UCSD-AML1 (cell line): ENCODE measurements at regions not wholly inside any gene's neighbourhood (a gene's known extent, or its start where the extent isn't known, plus 50 kb on each side); places are given as distances from the start of the nearest gene placed in this dataset.
A peak's percentile ranks its signal among the peaks of the same experiment; 100 is the strongest.
"Not testable (repeated sequence)": the region's sequence is repeated elsewhere in the genome, so short reads cannot be mapped to it uniquely, and the experiment has no call there.

Experiments used
- DNase-seq: peaks from one replicate; lab custom pipeline; 2025; ENCODE audit not compliant: unreplicated experiment; lab: John Stamatoyannopoulos, UW

- no peak for DNase-seq
These were observed 472.1 kb upstream of the DDX18 start for GRCh38 chr2:117342415-117342814.

- no peak for DNase-seq
These were observed 464.8 kb upstream of the DDX18 start for GRCh38 chr2:117349687-117350086.

DNA sequence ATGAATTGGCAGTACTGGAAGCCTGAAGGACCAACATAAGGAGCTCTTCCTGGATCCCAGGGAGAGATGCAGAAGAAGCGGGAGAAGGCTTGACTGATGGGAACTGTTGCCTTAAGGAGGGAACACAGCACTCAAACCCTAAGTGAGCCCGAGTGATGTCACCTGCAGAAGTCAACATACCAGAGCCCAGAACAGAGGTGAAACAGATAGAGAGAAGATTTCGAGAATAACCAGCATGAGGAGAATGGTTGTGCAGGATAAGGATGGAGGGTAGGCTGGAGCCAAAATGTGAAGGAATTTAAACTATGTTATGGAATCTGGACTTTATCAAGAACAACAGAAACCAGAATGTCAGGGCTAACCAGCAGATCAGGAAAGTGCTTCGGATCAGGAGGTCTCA is 463.1 kb upstream of the DDX18 start:
- no peak for DNase-seq

DNA sequence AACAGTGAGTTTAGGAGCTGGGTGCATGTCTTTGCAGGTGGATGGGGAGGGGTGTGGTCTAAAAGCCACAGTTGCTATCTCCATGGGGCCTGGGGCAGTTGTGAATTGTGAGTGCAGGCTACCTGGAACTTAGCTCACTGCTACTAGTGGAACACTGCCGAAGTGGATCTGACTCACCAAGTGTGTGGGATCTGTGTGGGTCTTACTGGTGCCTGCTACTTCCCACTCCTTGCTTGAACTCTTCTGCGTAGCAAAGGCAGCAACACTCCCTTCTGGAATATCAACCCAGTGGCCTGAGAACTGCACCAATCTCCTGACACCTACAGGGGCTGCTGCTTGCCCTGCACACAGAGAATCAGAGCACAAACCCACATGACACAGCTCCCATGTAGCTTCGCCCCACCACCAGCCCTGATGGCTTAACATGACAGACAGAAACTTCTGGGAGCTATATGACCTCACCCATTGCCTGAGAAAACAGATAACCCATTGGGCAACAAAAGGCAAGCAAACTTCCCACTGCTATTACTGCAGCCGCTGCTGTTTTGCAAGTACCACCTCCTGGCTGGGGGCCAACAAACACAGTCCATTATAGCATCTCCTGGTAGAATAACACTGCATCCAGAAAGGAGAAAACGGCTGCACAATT is 455.1 kb upstream of the DDX18 start:
- DNase-seq = no peak

DNA sequence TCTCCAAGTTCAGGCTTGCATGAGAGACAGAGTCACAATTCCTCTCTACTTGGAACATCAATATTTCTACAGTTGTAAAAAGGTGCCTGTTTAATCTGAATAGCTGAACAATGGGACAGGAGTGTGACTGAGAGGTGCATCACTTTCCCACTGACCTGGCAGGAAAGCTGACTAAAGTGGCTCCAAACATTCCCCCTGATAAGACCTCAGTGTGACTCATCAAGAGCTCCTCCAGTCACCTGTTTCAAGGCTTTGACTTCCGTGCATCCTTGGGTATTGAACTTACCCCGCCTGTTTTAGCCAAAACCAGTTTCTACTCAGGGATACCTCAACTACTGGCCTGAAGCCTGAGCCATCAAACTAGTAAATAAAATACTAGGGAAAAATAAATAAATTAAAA is 453.9 kb upstream of the DDX18 start:
- DNase-seq = no peak

- no peak for DNase-seq
These were observed 435.8 kb upstream of the DDX18 start for GRCh38 chr2:117378653-117379052.

DNA sequence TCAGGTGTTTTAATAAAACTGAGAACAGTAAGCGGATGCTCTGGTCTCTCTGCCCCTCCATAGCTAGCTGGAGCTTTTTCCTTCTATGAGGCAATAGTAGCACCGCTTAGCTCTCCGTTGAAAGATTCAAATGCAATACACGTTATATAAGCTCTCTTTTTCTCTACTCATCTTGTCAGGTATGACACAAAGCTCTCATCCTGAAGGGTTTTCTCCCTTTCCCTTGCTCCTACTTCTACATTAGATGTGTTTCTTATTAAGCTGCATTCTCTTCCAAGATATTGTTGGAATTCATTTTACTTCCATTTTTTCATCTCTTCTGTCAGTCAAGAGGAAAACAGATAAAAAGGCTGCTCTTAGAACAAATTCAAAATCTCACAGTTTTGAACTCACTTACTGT is 434.6 kb upstream of the DDX18 start:
- DNase-seq = no peak

DNA sequence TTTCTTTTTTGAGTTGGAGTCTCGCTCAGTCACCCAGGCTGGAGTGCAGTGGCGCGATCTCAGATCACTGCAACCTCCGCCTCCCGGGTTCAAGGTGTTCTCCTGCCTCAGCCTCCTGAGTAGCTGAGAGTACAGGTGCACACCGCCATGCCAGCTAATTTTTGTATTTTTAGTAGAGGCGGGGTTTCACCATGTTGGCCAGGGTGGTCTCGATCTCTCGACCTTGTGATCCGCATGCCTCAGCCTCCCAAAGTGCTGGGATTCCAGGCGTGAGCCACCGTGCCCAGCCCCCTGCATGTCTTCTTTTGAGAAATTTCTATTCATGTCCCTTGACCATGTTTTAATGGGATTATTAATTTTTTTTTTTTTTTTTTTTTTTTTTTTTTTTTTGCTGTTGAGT is 430.5 kb upstream of the DDX18 start:
- not testable (repeated sequence) for DNase-seq

DNA sequence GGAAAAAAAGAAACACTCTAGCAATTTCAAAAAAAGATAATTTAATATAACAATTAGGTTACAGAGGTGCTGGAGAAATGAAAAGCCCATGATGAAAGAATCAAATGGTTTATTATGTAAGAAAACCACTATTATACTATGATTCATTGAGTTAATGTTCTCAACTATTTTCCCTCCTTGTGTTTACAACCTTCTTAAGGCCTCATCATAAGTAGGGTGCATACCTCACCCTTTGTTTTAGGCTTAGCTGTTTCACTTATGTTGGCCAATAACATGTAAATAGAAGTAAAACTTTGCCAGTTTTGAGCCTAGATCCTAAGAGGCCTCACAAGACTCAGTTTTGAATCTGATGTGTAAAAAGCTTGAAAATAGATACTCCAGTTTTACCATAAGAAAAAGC is 418.3 kb upstream of the DDX18 start:
- no peak for DNase-seq

DNA sequence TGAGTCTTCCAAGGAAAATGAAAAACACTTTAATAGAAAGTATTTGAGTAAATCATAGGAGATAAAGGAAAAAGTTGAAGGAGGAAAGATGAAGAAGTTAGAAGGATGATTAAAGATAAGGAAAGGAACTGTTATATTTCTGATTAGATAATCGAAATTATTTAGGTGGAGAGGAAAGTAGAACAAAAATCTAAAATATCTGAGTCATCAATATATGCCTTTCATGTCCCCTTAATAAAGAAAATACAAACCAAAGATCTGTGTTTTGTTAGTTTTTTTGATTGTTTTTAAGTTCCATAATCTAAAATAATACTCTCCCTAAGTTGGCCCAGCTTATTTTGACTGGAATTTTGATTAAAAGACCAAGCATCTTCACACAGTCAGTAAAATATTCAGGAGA is 412.9 kb upstream of the DDX18 start:
- DNase-seq = no peak

DNA sequence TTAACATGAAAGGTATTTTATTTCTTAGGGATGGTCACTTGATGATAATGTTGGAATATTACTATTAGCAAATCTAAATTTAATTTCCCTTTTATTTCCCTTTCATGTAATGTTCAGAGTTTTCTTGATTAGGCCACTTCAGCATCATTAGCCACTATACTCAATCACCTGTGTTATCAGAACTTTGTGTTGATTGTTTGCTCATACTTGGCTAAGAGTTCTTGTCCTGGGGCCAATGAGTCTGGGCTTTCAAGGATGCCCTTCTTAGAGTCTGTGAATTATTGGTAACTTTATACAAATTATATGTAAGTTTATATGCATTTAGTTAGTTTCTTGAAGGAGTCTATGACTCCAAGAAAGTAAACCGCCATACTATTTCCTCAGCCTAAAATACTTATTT is 408.0 kb upstream of the DDX18 start:
- no peak for DNase-seq

- DNase-seq = no peak
These were observed 406.7 kb upstream of the DDX18 start for GRCh38 chr2:117407746-117408145.

DNA sequence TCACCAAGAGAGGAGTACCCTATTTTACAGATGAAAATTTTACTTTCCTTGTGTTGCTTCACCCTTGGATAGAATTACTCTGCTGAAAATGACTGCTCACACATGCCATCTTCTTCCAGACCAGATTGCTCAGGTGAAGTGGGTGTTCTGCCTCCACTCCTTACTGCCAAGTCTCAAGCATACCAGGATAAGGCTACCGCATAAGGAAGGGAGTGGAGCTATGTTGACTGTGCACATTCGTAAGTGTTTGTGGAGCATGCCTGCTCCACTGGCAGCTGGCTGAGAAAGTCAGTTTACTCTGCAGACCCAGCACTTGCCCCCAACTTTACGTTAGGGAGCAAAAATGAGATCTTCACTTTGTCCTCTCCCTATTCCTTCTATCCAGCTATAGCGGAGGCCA is 405.0 kb upstream of the DDX18 start:
- DNase-seq = no peak

DNA sequence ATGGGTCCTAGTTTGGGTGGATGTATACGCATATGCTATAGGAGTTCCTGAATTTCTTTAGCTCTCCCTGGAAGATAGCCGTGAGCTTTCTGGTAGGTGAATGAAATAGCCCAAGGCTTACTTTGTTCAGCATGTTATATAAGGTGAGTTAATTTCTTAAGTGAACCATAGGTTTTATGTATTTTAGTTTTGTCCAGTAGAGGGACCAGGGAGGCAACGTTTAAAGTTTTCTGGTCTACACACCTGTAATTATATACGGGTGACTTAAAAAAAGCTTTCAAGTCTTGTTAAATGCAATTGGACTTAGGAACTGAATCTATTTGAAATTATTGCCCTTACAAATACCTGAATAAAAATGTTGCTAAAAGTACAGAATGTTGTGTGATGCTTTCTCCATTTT is 402.5 kb upstream of the DDX18 start:
- no peak for DNase-seq

DNA sequence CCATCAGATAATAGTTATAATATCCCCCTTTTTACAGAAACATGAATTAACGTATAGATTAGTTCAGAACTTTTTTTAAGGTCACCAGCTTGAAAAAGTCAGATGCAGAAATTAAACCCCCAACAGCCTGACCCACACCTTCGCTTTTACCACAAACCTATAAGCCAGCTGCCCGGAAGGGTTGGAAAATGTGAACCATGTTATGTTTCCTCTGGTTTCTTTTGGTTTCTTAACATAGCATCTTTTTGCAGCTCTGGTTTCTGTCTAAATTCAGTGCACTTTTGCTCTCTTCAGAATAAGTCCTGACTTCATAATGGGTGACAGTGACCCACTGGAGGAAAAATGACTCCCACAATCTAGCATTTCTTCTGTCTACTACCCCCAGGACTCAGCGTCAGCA is 381.7 kb upstream of the DDX18 start:
- DNase-seq = no peak

DNA sequence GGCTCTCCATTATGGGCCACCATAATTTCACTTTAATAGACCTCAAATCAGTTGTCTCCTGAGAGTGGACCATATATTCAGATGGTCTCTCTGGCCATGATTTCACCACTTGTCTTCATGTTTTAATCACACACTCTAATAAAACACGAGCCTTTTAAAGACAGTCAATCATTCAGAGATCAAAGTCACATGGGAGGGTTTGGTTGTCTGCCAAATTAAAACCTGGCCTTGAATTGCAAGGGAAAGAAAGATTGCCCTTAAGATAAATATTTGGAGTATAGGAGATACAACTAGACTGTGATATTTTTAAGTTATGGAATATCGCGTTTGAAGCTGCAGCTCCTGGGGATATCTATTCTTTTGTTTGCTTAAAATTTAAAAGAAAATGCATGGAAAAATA is 377.8 kb upstream of the DDX18 start:
- no peak for DNase-seq

DNA sequence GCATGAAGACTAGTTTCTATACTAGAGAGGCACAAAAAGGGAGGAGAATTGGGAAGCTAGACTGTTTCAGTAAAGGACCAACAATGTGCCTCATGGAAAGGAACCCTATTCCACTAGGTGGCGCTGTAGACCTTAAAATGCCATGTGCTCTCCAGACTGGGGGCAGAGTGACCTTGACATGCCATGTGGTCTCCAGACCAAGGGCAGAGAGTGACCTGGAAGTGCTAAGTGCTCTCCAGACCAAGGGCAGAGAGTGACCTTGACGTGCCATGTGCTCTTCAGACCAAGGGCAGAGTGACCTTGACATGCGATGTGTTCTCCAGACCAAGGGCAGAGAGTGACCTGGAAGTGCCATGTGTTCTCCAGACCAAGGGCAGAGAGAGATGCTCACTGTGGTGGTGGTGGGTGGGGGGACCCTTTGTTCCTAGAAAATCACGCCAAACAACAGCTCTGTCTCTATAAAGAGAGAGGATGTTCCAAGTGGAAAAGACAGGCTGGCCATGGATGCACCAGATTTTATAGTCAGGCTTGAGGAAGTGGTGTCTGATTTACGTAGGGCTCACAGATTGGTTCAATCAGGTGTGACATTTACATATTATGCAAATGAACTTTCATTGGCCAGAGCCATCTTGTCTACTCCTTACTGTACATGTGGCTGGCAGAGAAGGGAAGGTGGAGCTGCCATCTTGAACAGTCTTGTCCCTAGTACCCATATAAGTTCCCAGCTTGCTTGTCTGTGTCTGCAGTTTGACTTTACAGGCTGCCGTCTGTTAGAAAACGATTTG is 344.0 kb upstream of the DDX18 start:
- DNase-seq = peak; percentile 26

- no peak for DNase-seq
These were observed 332.9 kb upstream of the DDX18 start for GRCh38 chr2:117481608-117482007.

DNA sequence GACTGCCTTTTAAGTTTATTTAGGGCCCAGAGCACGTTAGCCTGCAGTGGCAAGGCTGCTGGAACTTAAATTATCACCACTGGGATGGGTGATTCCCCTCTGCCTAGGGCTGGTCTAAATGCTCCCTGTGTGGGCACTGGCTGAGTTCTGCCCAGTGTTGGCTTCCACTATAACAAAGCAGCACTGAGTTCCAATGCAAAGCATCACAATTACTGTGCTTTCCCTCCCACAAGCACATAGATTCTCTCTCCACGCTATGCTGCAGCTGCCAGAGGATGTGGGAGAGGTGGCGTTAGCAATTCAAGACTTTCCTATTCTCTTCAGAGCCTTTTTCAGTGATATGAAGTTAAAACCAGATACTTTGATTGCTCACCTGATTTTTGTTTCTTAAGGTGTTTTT is 328.9 kb upstream of the DDX18 start:
- DNase-seq = no peak

DNA sequence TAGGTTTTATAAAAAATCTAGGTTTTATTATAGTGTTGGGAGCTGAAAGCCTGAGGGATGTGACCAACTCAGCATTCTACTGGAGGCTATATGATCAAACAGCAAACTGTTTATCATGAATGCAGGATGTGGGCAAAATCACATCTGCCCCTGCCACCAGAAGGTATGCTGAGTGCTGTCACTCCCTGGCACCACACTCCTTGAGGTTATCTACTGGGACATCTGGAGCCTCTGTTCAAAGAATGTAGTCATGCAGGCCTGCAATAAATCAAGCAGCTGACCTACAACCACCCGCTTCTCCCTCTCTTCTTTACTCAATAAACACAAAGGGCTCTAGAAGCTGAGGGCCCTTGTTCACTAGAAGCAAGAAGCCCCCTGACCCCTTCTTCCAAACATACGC is 328.4 kb upstream of the DDX18 start:
- DNase-seq = no peak

GRCh38 chr2:117492209-117492851 is 322.2 kb upstream of the DDX18 start:
- DNase-seq = no peak

- DNase-seq = no peak
These were observed 313.8 kb upstream of the DDX18 start for GRCh38 chr2:117500721-117501120.
